GM03348 (cell line): ENCODE measurements at regions not wholly inside any gene's neighbourhood (a gene's known extent, or its start where the extent isn't known, plus 50 kb on each side); places are given as distances from the start of the nearest gene placed in this dataset.
"Not testable (repeated sequence)": the region's sequence is repeated elsewhere in the genome, so short reads cannot be mapped to it uniquely, and the experiment has no call there.

Source experiments
- DNase-seq: peaks from one replicate; pipeline ENCODE4 v3.0.0; 2012; ENCODE audit warnings: low spot score

GRCh38 chr13:90800082-90800746, 547.3 kb upstream of the MIR17HG start:
- DNase-seq, result no peak

- DNase-seq, result no peak
Observed at GRCh38 chr13:90801621-90802020, 545.9 kb upstream of the MIR17HG start.

GRCh38 chr13:90803210-90803609, 544.3 kb upstream of the MIR17HG start:
- DNase-seq, result no peak

GRCh38 chr13:90806016-90806615, 541.4 kb upstream of the MIR17HG start:
- DNase-seq, result no peak

GRCh38 chr13:90806892-90807291, 540.6 kb upstream of the MIR17HG start:
- no peak for DNase-seq

GRCh38 chr13:90808838-90809237, 538.6 kb upstream of the MIR17HG start:
- no peak for DNase-seq

- no peak for DNase-seq
Observed at GRCh38 chr13:90824032-90824431, 523.5 kb upstream of the MIR17HG start.

GRCh38 chr13:90826688-90827087, 520.8 kb upstream of the MIR17HG start:
- DNase-seq, result no peak

GRCh38 chr13:90830782-90831181, 516.7 kb upstream of the MIR17HG start:
- DNase-seq, result no peak

GRCh38 chr13:90833951-90834350, 513.5 kb upstream of the MIR17HG start:
- DNase-seq, result no peak

- no peak for DNase-seq
Observed at GRCh38 chr13:90834700-90835099, 512.8 kb upstream of the MIR17HG start.

- DNase-seq, result no peak
Observed at GRCh38 chr13:90835826-90836225, 511.7 kb upstream of the MIR17HG start.

- no peak for DNase-seq
Observed at GRCh38 chr13:90838317-90838960, 509.0 kb upstream of the MIR17HG start.

- DNase-seq, result no peak
Observed at GRCh38 chr13:90839061-90839460, 508.4 kb upstream of the MIR17HG start.

- DNase-seq, result no peak
Observed at GRCh38 chr13:90846936-90847335, 500.6 kb upstream of the MIR17HG start.

GRCh38 chr13:90853666-90854065, 493.8 kb upstream of the MIR17HG start:
- DNase-seq, result not testable (repeated sequence)

- DNase-seq, result no peak
Observed at GRCh38 chr13:90857921-90858320, 489.6 kb upstream of the MIR17HG start.

GRCh38 chr13:90866006-90866405, 481.5 kb upstream of the MIR17HG start:
- no peak for DNase-seq

- DNase-seq, result peak; percentile 70
Observed at GRCh38 chr13:90867336-90867683, 480.2 kb upstream of the MIR17HG start.

- peak; percentile 33 for DNase-seq
Observed at GRCh38 chr13:90868321-90868920, 479.1 kb upstream of the MIR17HG start.

- DNase-seq, result no peak
Observed at GRCh38 chr13:90869580-90869979, 477.9 kb upstream of the MIR17HG start.

- no peak for DNase-seq
Observed at GRCh38 chr13:90872491-90873025, 474.9 kb upstream of the MIR17HG start.

GRCh38 chr13:90880790-90881189, 466.7 kb upstream of the MIR17HG start:
- DNase-seq, result no peak
